ENCODE measurements at regions not wholly inside any gene's neighbourhood (a gene's known extent, or its start where the extent isn't known, plus 50 kb on each side); places are given as distances from the start of the nearest gene placed in this dataset.
"Not testable (repeated sequence)": the region's sequence is repeated elsewhere in the genome, so short reads cannot be mapped to it uniquely, and the experiment has no call there.

DNA sequence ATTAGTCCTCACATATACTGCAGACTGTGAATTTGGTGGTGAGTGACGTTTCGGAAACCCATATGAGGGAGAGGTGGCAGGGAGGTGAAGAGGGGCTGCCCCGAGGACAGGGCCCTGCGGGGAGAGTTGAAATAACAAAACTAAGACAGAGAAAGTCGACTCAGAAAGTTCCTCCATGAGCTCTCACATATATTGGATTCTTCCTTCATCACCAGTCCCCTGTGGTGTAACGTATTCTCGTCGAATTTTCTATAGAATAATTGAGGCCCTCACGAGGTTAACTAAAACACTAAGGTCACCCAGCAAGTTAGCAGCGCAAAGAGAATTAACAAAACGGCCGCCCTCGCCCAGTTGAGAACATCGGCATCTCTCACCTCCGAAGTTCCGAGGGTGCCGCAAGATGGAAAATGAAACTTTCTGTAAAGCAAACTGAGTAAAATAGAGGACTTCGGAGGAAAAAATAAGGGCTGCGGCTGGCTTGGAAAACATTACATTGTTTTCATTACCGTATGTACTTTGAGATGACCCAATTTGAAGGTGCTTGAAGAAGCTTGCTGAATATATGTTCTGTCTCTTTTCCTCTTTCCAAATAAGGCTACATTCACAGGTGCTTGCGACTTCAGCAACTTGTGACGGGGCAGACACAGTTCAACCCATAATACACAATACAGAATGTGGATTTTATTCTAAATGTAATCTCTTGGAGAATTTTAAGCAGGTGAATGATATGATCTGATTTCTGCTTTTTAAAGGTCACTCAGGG lies 490.9 kb upstream of the JARID2 start:
- no peak for DNase-seq (ENCODE audit: low read depth)

DNA sequence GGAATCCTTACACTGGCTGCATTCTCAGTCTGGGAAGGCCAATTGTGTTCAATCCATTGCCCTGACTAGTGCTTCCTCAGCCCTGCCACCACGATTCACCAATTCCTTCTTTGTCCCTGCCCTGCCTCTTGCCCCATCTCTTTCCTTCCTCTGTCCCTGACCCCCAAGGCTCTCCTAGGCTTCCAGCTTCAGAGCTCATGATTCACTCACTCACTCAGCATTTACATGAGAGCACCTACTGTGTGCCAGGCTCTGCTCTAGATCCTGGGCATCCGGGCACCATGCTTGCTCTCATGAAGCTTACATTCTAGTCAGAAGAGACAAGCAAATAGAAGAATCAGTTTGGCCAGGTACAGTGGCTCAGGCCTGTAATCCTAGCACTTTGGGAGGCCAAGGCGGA lies 489.5 kb upstream of the JARID2 start:
- DNase-seq (ENCODE audit: low read depth): no peak

DNA sequence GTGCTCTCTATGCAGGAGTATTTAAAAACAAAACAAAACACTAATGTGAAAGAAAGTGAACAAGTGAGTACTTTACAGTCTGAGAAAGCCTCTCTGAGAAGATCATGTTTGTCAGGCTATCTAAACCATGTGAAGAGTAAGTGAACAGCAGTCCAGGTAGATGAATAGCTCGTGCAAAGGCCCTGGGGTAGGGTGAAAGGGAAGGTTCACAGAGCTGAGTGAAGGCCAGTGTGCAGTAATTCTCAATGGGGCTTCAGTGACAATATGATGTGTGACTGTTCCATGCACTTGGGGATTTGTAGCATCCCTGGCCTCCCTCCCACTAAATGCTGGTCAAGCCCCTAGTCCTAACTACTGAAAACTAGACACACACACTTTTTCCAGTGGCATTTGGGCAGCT lies 488.9 kb upstream of the JARID2 start:
- DNase-seq (ENCODE audit: low read depth): no peak

DNA sequence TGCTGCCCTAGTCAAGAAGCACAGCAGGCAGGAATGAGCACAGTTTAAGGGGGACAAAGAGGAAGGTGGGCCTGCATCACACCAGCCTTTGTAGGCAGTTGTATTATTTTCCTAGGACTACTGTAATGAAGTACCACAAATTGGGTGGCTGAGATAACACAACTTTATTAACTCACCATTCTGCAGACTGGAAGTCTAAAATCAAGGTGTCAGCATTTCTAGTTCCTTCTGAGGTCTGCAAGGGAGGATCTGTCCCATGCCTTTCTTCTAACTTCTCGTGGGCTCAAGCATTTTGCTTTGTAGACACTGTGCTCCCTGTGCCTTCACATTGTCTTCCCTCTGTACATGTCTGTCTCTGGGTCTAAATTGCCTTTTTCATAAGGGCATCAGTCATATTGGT lies 488.5 kb upstream of the JARID2 start:
- DNase-seq (ENCODE audit: low read depth): no peak

DNA sequence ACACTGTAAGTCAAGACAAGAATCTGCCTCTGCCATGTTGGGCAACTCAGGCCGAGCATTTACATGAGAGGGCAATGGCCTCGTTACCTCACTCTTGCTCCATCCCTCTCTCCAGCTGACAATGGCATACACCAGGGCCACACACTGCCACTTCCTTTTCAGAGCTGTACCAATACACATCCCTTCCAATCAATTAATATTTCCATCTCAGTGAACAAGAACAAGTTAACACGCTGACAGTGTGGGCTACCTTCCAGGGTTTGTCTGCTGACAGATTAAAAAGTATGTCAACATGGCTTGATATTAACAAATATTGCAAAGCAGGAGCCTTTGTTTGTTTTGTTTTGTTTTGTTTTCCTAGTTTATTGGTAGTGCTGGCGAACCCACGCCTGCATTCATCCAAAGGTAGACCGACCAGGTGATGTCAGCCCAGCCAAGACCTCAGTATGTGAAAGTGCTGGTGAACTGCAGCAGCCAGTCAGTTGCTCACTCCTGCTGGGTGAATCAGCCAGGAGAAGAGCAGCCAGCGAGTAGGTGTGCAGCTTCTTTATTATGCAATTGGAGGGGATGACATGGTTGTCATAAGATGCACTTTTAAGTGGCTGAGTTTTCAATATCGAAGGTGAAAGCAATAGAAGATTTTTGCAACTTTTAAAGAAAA lies 487.3 kb upstream of the JARID2 start:
- DNase-seq (ENCODE audit: low read depth): no peak

DNA sequence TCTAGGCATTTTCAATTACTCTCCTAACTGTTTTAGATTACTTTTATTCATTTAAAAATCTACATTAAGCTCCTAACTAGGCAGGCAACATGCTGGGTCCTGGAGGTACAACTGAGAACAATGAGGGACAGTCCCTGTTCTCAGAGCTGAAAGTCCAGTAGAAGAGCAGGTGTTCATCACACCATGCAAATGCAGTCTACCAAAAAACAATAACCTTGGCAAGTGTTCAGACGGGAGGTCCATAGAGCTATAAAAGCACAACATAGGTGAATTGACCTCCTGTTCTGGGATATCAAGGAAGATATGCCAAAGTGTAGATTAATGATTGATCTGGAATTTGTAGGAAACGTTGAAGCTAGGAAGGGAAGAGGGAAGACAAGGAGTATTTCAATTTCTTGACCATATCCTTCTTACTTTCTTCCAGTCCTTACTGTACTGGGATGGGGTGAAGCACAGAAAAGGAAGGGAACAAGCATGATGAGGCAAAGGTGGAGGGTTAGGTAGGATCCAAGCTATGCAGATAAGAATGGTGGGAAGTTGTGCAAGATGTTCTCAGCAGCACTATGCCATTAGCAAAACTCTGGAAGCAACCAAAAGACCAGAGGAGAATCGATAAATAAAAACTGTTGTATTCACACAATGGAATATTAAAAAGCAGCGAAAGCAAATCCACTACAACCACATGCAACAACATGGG lies 485.7 kb upstream of the JARID2 start:
- DNase-seq (ENCODE audit: low read depth): no peak

DNA sequence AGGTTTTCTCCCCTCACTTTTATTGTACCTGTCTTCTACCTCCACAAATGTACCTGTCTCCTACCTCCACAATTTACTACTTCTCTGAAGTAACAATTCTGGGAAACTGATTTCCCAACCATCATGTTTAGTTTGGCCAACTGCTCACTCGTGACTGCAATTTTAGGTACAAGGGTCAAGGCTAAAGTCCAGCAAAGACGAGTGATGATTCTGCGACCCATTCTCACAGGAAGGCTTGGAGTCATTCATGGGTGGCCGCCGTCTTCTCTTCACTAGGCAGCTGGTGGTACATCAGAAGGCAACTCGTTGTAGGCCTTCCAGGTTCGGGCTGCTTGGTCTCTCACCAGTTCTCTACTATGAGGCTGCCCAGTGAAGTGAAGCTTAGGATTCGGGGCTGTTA lies 483.8 kb upstream of the JARID2 start:
- no peak for DNase-seq (ENCODE audit: low read depth)

DNA sequence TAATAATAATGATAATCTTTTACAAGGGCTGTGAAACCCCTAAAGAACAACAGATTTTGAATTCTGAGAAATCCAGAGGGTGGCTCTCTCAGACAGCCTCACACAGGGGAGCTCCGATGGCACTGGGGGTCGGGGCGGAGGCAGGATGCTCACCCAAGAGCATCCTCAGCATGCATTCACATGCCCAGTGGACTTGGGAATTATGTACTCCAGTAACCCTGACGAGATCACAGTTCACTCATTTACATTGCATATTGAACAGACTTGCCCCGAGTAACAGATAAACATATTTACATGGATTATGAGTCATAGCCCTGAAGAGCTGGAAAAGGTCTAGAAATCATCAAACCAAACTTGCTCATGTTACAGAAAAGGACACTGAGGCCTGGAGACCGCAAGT lies 482.7 kb upstream of the JARID2 start:
- no peak for DNase-seq (ENCODE audit: low read depth)

DNA sequence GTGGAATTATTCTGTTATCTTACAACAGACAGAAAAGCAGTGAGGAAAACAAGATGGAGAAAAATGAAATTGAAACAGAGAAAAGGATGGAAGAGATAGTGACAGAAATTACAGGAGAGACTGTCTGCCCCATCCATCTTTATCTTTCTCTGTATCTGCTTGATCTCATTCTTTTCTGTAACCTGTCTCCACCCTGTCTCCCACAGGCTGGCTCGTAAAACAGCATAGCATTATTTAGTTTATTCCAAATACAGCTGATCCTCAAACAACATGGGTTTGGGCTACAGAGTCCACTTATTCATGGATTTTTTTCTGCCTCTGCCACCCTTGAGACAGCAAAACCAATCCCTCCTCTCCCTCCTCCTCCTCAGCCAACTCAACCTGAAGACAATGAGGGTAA lies 482.3 kb upstream of the JARID2 start:
- DNase-seq (ENCODE audit: low read depth): no peak

DNA sequence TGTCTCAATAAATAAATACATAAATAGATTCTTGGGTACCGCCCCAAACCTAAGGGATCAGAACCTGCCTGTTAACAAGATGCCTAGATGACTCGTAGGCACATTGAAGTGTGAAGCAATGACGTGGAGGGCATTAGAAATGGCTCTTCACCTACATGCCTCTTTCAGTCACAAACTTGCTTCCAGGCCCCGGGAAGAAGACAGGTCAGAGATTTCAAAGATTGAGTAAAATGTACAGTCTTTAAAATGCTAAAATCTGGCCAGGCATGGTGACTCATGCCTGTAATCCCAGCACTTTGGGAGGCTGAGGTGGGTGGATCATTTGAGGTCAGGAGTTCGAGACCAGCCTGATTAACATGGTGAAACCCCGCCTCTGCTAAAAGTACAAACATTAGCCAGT lies 480.8 kb upstream of the JARID2 start:
- peak; percentile 33 for DNase-seq (ENCODE audit: low read depth)

DNA sequence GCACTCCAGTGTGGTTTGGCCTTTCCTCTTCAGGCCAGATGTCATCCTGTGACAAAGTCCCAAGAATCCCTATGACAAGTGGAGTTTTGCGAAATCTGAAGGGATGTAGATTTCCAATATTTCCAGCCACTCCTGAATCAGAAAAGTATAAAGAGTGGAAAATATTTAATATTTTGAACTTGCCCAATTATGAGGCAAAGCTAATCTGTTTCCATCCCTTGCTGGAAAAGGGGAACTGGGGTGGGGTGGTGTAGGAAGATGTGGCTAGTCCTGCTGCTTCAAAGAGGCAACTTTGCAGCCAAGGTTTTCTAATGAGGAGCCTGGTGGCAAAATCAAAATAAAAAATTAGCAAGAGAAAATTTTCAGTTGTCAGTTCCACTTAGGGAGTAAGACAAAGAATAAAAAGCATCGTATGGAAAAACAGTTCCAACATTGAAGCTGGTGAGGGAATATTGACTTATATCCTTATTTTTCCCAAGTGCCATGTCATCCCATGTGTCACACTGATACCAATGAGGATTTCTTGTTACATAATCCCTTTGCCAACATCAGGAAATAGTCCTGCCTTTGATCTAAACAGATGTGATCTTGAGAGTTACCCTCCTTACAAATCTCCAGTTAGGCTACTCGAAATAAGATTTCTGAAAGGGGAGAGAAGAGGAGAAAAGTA lies 480.0 kb upstream of the JARID2 start:
- DNase-seq (ENCODE audit: low read depth): no peak

DNA sequence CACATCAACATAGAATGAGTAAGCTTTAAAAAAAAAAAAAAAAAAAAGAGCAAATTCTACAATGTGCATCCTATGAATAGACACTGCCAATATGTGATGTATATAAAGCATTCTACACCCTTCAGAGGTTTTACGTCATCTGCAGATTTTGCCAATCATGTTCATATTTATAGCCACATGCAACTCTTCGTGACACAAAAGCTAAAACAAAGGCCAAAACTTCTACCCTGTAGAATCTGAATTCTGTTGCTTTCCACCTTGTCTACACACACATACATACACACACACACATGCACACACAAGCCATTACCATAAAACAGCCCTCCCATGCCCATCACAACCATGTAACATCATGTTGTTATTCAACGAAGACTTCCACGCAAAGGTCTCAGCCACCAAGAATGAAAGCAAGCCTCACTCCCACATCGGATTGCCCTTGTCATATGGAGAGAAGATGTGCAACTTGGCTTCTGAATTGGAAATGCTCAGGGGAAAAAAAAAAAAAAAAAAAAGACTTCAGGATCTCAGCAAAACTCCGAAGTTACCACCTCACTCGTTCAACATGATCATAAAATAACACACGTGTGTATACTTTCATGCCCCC lies 479.4 kb upstream of the JARID2 start:
- DNase-seq (ENCODE audit: low read depth): no peak

DNA sequence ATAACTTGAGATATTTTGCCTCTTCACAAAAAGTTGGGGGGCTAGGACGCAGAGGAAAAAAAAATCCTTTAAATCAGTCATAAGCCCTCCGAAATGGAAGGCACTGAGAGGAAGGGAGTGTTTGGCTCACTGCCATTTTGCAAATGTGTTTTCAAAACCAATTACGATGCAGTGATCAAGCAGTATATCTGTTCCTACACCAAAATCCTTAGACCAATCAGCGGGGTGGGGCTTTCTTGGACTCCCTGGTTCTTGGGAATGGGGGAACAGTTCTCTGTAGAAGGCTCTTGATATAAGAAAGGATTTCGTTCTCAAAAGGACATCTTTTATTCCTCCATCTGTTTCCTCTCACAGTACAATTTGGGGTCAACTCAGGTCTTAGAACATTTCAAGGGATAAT lies 478.6 kb upstream of the JARID2 start:
- DNase-seq (ENCODE audit: low read depth): no peak

DNA sequence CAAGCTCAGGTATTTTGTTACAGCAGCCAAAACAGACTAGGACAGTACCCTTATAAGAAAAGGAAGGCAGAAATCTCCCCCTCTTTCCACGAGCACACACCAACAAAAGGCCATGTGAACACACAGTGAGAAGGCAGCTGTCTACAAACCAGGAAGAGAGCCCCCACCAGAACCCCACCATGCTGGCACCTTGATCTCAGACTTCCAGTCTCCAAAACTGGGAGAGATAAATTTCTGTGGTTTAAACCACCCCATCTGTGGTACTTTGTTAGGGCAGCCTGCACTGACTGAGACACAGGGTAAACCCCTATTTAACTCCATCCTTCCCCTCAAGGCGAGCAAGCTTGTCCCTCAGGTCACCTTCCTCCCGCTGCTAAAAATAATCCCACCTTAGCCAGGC lies 475.8 kb upstream of the JARID2 start:
- no peak for DNase-seq (ENCODE audit: low read depth)

DNA sequence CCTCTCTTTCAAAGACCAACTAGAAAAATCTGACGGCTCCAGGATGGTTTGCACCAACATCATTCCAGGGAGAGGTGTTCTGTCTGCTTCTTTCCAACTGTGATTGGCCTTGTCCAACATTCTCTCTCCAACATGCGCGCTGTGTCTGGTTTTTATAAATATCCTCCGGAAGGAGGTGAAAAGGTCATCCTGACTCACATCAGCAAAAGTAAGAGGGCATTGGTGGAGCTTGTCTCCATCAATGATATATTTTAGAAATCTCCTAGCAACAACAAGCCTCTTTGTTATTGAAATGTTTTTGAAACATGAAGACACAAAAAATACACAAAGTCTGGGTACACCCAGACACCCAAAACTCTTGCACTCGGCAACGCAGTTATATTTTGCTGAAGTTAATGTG lies 475.3 kb upstream of the JARID2 start:
- DNase-seq (ENCODE audit: low read depth): no peak

DNA sequence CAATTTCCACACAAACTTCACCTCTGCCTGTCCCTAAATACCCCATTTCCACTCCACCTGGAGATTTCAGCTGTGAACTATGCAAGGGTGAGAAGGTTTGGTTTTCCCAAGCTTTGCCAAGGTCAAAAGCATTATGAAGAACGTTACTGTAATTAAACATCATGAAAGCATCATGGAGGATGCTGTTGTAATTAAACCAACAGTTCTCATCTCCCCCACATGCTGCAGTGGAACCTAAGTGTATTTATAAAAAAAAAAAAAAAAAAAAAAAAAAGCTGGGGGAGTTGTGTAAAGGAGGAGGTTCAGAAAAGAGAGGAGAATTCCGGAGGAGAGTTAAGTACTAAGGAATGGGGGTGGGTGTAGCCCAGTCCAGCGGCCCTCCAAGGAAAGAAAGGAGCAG lies 474.9 kb upstream of the JARID2 start:
- no peak for DNase-seq (ENCODE audit: low read depth)

DNA sequence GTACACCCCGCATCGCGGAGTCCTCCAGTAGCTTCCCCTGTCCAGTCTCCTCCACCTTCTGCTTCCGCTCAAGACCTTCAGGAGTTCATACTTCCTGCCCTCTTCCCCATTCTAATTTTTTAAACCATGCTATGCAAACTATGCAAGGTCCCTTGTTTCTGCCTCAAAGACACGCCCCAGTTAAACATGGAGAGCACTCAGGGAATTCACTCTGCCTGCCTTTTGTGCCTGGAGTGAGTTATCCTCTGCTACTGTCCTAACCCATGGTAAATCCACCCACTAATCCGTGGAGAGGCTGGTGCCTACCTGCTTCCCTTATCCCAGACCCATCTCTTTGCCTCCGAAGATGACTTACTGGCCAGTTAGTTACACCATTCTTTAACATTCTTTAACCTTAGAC lies 473.7 kb upstream of the JARID2 start:
- no peak for DNase-seq (ENCODE audit: low read depth)

DNA sequence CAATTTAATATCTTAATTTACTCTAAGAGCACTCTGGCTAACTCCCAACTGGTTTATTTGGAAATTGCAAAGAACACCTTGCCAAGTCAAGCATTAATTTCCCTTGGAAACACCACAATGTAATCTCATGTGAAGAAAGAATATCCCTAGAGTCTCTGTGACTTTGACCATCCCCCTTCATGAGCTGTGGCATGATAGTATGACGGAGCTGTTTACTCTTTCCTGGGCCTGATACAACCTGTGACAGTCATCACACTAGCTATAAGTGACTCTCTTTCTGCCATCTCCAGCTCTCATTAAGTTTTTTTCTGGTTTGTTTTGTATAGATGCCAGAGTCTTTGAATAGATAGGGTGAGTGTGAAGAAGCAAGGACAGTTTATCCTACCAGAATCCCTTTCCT lies 470.3 kb upstream of the JARID2 start:
- no peak for DNase-seq (ENCODE audit: low read depth)

DNA sequence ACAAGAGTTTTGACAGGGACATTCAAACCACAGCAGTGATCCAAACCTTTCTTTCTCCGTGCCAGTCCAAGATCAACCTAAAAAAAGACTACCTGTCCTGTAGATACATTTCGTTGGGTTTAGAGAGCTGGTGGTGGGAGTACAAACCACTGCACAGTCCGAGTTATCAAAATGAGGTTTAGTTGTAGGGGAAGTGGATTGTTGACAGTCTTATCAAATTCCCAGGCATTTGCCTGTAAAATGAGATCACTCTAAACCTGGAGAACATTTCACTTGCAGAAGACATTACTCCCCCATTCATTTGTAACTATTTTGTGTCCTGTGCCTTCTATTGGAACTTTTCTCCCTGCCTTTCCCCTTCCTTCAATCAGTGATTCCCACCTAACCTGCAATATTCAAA lies 469.6 kb upstream of the JARID2 start:
- DNase-seq (ENCODE audit: low read depth): no peak

DNA sequence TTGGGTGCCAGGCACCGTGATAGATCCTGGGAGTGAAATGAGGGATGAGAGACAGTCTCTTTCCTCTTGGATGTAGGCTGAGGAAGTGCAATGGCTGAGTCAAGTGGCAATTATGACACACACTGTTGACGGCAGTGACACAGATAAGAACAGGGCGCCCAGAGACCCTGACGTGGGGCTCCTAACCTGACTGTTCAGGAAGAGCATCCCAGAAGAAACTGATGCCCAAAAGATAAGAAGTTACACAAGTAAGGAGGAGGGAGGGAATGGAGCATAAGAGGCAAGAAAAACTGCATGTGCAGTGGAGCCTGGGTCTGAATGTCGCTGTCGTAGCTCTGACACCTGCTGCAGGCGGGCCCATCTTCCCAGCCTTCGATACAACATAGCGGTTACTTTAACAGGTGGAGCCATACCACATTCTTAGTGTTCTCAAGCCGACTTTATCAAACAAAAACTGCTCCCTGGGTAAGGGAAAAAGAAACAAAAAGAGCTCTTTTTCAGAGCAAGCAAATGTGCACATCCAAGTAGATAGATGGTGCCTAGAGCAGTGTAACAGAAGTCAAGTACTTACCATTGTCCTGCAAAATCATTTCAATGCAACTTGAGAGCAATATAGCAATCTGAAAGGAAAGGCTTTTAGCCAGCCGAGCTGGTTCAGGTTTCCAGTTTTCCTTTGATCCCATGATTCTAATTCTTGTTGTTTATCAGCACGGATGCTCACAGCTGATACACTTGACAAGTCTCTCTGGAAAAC lies 463.9 kb upstream of the JARID2 start:
- no peak for DNase-seq (ENCODE audit: low read depth)

DNA sequence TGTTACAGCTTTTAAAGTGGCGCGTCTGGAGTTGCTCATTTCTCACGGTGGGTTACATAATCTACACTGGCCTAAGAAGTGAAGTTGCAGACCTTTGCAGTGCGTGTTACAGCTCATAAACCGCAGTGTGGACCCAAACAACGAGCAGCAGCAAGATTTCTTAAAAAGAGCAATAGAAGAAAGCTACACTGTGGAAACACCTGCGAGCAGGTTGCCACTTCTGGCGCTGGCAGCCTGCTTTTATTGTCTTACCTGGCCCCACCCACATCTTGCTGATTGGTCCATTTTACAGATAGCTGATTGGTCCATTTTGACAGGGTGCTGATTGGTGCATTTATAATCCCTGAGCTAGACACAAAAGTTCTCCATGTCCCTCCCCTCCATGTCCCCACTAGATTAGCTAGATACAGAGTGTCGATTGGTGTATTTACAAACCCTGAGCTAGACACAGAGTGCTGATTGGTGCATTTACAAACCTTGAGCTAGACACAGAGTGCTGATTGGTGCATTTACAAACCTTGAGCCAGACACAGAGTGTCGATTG lies 462.9 kb upstream of the JARID2 start:
- not testable (repeated sequence) for DNase-seq (ENCODE audit: low read depth)

All from Daoy (cell line).